Glomerular endothelial cell (primary cell): ENCODE measurements at regions not wholly inside any gene's neighbourhood (a gene's known extent, or its start where the extent isn't known, plus 50 kb on each side); places are given as distances from the start of the nearest gene placed in this dataset.
A peak's percentile ranks its signal among the peaks of the same experiment; 100 is the strongest.
"Not testable (repeated sequence)": the region's sequence is repeated elsewhere in the genome, so short reads cannot be mapped to it uniquely, and the experiment has no call there.

ENCODE experiments used
- DNase-seq: peaks from one replicate; pipeline ENCODE4 v3.0.0-alpha.2; 2011; ENCODE audit warnings: low read depth, low spot score; ENCODE audit errors: extremely low read depth

- no peak for DNase-seq
Measured at GRCh38 chr3:137111497-137111896, 153.7 kb downstream of the IL20RB start.

- no peak for DNase-seq
Measured at GRCh38 chr3:137116619-137117018, 158.8 kb downstream of the IL20RB start.

- DNase-seq: peak; percentile 18
Measured at GRCh38 chr3:137121704-137122314, 164.0 kb downstream of the IL20RB start.

GRCh38 chr3:137131081-137131480, 173.3 kb downstream of the IL20RB start:
- DNase-seq: no peak

GRCh38 chr3:137134431-137134830, 176.6 kb downstream of the IL20RB start:
- no peak for DNase-seq

- DNase-seq: no peak
Measured at GRCh38 chr3:137148406-137148805, 190.6 kb downstream of the IL20RB start.

GRCh38 chr3:137148917-137149316, 191.1 kb downstream of the IL20RB start:
- no peak for DNase-seq

- no peak for DNase-seq
Measured at GRCh38 chr3:137150825-137151224, 193.0 kb downstream of the IL20RB start.

GRCh38 chr3:137153046-137153445, 195.3 kb downstream of the IL20RB start:
- DNase-seq: not testable (repeated sequence)

GRCh38 chr3:137163241-137163871, 205.6 kb downstream of the IL20RB start:
- no peak for DNase-seq

- DNase-seq: no peak
Measured at GRCh38 chr3:137163958-137164357, 206.2 kb downstream of the IL20RB start.

- no peak for DNase-seq
Measured at GRCh38 chr3:137165117-137165806, 207.5 kb downstream of the IL20RB start.

- DNase-seq: no peak
Measured at GRCh38 chr3:137171834-137172603, 214.2 kb downstream of the IL20RB start.

- no peak for DNase-seq
Measured at GRCh38 chr3:137172728-137173127, 214.9 kb downstream of the IL20RB start.

GRCh38 chr3:137174514-137174913, 216.7 kb downstream of the IL20RB start:
- DNase-seq: no peak

- no peak for DNase-seq
Measured at GRCh38 chr3:137180220-137180619, 222.4 kb downstream of the IL20RB start.

GRCh38 chr3:137191133-137191923, 233.5 kb downstream of the IL20RB start:
- no peak for DNase-seq

- DNase-seq: no peak
Measured at GRCh38 chr3:137191951-137192350, 234.2 kb downstream of the IL20RB start.

GRCh38 chr3:137194301-137194700, 236.5 kb downstream of the IL20RB start:
- no peak for DNase-seq

- not testable (repeated sequence) for DNase-seq
Measured at GRCh38 chr3:137198374-137198773, 240.6 kb downstream of the IL20RB start.

GRCh38 chr3:137199678-137200077, 241.9 kb downstream of the IL20RB start:
- no peak for DNase-seq
